Heart right ventricle (tissue), 16 donors: ENCODE measurements at regions not wholly inside any gene's neighbourhood (a gene's known extent, or its start where the extent isn't known, plus 50 kb on each side); places are given as distances from the start of the nearest gene placed in this dataset.

Source experiments
- ATAC-seq, 8 donors: fragments of 200-7000 bp; cut with Tn5 transposase; one replicate each; pipeline ENCODE4 v1.9.1; 2020; ENCODE audit warnings: mild to moderate bottlenecking in 8 of 8, moderate library complexity in 8 of 8, moderate number of reproducible peaks in 1 of 8
- DNase-seq, 2 donors: peaks; one replicate each; pipeline ENCODE4 v3.0.0-alpha.2; 2020
- H3K27ac ChIP-seq, 10 donors: fragments of 200-600 bp; sonication (generic) in 2 of 10; one replicate each; pipeline versions ENCODE4 v1.5.0 to v1.8.0; 2020 to 2022; ENCODE audit warnings: mild to moderate bottlenecking in 3 of 10
- H3K27me3 ChIP-seq, 7 donors: fragments of 200-600 bp; one replicate each; pipeline ENCODE4 v1.8.0; 2021 to 2022; ENCODE audit warnings: mild to moderate bottlenecking in 2 of 7
- H3K36me3 ChIP-seq, 9 donors: fragments of 200-600 bp; sonication (generic) in 1 of 9; one replicate each; pipeline versions ENCODE4 v1.5.0 to v1.8.0; 2020 to 2022; ENCODE audit warnings: mild to moderate bottlenecking in 2 of 9
- H3K4me1 ChIP-seq, 9 donors: fragments of 200-600 bp; sonication (generic) in 1 of 9; one replicate each; pipeline versions ENCODE4 v1.5.0 to v1.8.0; 2020 to 2022; ENCODE audit warnings: mild to moderate bottlenecking in 4 of 9
- H3K4me3 ChIP-seq, 10 donors: fragments of 200-600 bp; sonication (generic) in 2 of 10; one replicate each; pipeline versions ENCODE4 v1.5.0 to v1.8.0; 2020 to 2022; ENCODE audit warnings: mild to moderate bottlenecking in 7 of 10, moderate library complexity in 2 of 10
- H3K9me3 ChIP-seq, 11 donors: fragments of 200-600 bp in 10 of 11; sonication (generic) in 2 of 11; one replicate each; pipeline versions ENCODE4 v1.5.0 to v1.8.0; 2013 to 2022; ENCODE audit warnings: mild to moderate bottlenecking in 2 of 11, control low read depth in 1 of 11, moderate library complexity in 1 of 11
- WGBS, 2 donors: extraction: QIAGEN DNeasy Blood & Tissue Kit; methylation state at CpG; one replicate each; pipeline ENCODE4 v1.1.7; 2013; ENCODE audit warnings: inconsistent platforms in 1 of 2; 5-methylcytosine and 5-hydroxymethylcytosine counted together
- intact Hi-C, 10 donors: fragments of 100-400 bp; cut with DNase I; formaldehyde crosslinking; loops; one replicate each; pipeline versions ENCODE4 v1.11.1 to v1.14.2; 2022
- TF ChIP-seq, protein P1 (sequence below), 9 donors: fragments of 200-600 bp; sonication (generic) in 2 of 9; IDR thresholded peaks; one replicate each; pipeline versions ENCODE4 v1.5.0 to v1.8.0; 2021 to 2022; ENCODE audit warnings: antibody characterized with exemption in 9 of 9, mild to moderate bottlenecking in 5 of 9, moderate library complexity in 1 of 9
- donor health status: Arrhythmogenic right ventricular cardiomyopathy.
- donor health status: ischemic (EF 13 %, LVEDD 7.1; RV severe dilation, severe dysfunction).
- donor health status: healthy with polysubstance abuse.
- donor health status: DM: no; HTN: yes; CAD: no.
- donor health status: DM: no; HTN: no; CAD: no.
- donor health status: ischemic (EF 25% LVEDD 6.9; RV normal size, moderate dysfunction).
- donor health status: ischemic (EF 25% LVEDD 5.7; RV mildly dilated, moderate dysfunction).
- donor health status: healthy.
- donor health status: DM: yes; HTN: yes; CAD: no.
- donor health status: Ischemic cardiomyopathy.
- donor health status: ischemic (EF 35%, LVEDD 5.7; RV mildly dilated, moderate dysfunction).
- donor health status: nonischemic (EF 11% LVEDD 7.7; RV severe dilation, severe dysfunction).
- donor health status: DM: yes; HTN: yes; CAD: no.
- donor health status: PGD.
- donor health status: ischemic (EF 29% LVEDD 5.4; RV normal size, mild dysfunction).
- donor health status: nonischemic (EF 23%, LVEDD 6.1; RV moderate dilation, normal function).

DNA sequence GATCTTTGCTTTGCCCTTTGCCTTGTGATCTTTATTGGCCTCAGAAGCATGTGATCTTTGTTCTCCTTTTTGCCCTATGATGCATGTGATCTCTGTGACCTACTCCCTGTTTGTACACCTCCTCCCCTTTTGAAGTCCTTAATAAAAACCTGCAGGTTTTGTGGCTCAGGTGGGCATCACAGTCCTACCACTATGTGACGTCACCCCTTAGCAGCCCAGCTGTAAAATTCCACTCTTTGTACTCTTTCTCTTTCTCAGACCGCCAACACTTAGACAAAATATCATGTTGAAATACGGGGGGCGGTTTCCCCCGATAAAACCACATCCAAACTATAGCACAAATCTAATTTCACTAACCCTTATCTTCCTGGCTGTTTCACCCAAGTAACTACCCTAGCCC, 76.7 kb upstream of the RAPGEF4 start:
- H3K36me3 ChIP-seq: no peaks in the 10 kb centered on the region
- H3K27me3 ChIP-seq: no peaks in the 10 kb centered on the region
- DNase-seq (no peak), ATAC-seq (no peak)
- 94 to 95% methylated on average over 5 of the region's 5 CpGs for WGBS, 2 donors
- TF ChIP-seq, protein P1, sequence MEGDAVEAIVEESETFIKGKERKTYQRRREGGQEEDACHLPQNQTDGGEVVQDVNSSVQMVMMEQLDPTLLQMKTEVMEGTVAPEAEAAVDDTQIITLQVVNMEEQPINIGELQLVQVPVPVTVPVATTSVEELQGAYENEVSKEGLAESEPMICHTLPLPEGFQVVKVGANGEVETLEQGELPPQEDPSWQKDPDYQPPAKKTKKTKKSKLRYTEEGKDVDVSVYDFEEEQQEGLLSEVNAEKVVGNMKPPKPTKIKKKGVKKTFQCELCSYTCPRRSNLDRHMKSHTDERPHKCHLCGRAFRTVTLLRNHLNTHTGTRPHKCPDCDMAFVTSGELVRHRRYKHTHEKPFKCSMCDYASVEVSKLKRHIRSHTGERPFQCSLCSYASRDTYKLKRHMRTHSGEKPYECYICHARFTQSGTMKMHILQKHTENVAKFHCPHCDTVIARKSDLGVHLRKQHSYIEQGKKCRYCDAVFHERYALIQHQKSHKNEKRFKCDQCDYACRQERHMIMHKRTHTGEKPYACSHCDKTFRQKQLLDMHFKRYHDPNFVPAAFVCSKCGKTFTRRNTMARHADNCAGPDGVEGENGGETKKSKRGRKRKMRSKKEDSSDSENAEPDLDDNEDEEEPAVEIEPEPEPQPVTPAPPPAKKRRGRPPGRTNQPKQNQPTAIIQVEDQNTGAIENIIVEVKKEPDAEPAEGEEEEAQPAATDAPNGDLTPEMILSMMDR (IDR thresholded peaks at IDR 0.05): no peak
- no peaks in the 10 kb centered on the region for H3K4me1 ChIP-seq
- intact Hi-C loops: no loop called here
- no peak overlapping the region for H3K4me3 ChIP-seq
- peaks cover 0 to 32% (median 3%) of the 10 kb centered on the region in 11 donors for H3K9me3 ChIP-seq
- no peak overlapping the region for H3K27ac ChIP-seq

DNA sequence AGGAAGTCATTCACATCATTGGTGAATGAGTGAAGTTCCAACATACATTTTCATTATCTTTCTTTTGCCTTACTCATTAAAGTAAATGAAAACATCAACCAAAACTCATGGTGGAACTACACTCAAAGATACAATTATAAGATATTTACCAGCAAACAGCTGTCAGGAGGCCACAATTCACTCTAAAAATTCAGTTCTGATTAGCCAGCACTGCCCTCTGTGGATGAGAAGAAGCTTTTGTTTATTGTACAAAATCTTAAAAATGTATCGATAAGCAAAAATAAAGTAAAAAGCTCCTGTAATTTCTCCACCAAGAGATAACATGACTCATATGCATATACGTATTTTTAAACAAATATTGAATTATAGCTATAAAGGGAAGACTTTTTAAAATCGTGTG, 73.5 kb upstream of the RAPGEF4 start:
- no peak for ATAC-seq
- Histone ChIP-seq H3K4me3 (no peak overlapping the region), H3K36me3 (no peaks in the 10 kb centered on the region), H3K9me3 (peaks cover 0 to 37% (median 3%) of the 10 kb centered on the region in 11 donors), H3K27me3 (no peaks in the 10 kb centered on the region), H3K4me1 (no peaks in the 10 kb centered on the region), H3K27ac (no peak overlapping the region)
- TF ChIP-seq, protein P1 (IDR thresholded peaks at IDR 0.05): no peak
- 71 to 87% methylated on average over 3 of the region's 3 CpGs for WGBS, 2 donors
- intact Hi-C loops: no loop called here
- no peak for DNase-seq

DNA sequence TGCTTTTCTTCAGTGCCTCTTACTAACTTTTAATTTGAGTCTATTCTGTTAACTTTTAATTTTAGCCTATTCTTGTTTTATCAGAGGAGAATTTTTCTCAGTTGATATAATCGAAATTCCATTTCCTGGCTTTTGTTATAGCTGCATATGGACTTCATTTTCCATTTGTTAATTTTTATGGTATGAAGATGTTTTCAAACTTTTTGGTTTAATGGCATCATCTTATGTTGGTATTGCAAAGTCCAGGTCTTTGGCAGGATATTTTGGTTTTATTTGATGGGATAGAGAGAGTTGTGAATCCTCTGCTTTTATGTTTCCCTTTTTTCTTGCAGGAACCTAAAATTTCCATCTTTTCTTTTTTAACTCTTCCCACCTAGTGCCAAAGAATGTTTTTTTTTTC, 70.9 kb upstream of the RAPGEF4 start:
- intact Hi-C loops: no loop called here
- Histone ChIP-seq H3K4me3 (no peak overlapping the region), H3K27me3 (no peaks in the 10 kb centered on the region), H3K27ac (no peak overlapping the region), H3K4me1 (no peaks in the 10 kb centered on the region), H3K9me3 (peaks cover 0 to 12% (median 0%) of the 10 kb centered on the region in 11 donors), H3K36me3 (no peaks in the 10 kb centered on the region)
- ATAC-seq: no peak
- TF ChIP-seq, protein P1 (IDR thresholded peaks at IDR 0.05): no peak
- 71 to 88% methylated on average over 1 of the region's 1 CpG for WGBS, 2 donors
- no peak for DNase-seq

GRCh38 chr2:172667581-172668325, 67.9 kb upstream of the RAPGEF4 start:
- Histone ChIP-seq H3K9me3 (peaks cover 0 to 7% (median 0%) of the 10 kb centered on the region in 11 donors), H3K27ac (no peak overlapping the region), H3K4me1 (no peaks in the 10 kb centered on the region), H3K36me3 (no peaks in the 10 kb centered on the region), H3K4me3 (no peak overlapping the region), H3K27me3 (no peaks in the 10 kb centered on the region)
- intact Hi-C loops: no loop called here
- 81 to 87% methylated on average over 3 of the region's 3 CpGs for WGBS, 2 donors
- TF ChIP-seq, protein P1 (IDR thresholded peaks at IDR 0.05): no peak
- no peak for DNase-seq
- ATAC-seq: no peak
